ENCODE measurements at regions not wholly inside any gene's neighbourhood (a gene's known extent, or its start where the extent isn't known, plus 50 kb on each side); places are given as distances from the start of the nearest gene placed in this dataset.

DNA sequence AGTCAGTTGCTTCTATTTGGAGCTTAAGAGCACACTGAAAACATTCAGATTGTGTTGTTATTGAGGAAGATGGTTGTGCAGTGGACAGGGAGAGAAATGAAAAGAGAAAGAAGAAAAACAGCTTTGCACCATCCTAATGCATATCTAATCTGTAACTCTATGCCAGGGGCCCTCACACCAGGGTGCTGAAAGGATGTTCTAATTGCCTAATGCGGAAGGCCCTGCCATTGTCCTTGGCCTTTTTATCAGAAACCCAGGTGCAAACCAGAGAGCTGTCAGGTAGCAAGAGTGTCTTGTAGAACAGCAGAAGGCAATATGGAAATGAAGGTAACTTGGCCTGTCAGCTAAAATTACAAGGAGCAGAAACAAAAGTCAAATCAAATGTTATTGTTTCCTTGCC, 384.5 kb upstream of the PIK3R1 start:
- ATAC-seq (no peak), DNase-seq (no peak)
- H3K27me3 Mint-ChIP-seq (ENCODE audit: low read depth): peaks cover 4% of the 10 kb centered on the region
- no peak overlapping the region for H3K4me3 Mint-ChIP-seq
- H3K9me3 Mint-ChIP-seq: no peaks in the 10 kb centered on the region
- H3K36me3 Mint-ChIP-seq (ENCODE audit: insufficient read depth): no peaks in the 10 kb centered on the region
- no peaks in the 10 kb centered on the region for H3K4me1 Mint-ChIP-seq (ENCODE audit: low read depth)

DNA sequence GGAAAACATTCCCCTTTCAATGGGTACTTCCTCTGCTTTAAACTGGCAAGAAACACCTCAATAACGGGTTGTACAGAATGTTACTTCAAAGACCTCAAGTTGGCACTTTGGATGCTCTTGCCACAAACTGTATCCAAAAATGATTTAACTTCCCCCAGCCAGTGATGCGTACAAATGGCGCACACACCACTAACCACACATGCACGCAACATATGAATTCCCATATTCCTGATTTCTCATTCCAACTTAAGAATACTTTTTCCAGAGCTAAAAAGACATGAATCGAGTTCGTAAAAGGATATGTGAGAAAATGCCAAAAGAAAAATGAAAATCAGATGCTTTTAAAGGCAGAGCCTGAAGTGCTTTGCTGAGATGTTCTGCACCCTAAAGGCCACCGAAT, 388.0 kb upstream of the PIK3R1 start:
- H3K9me3 Mint-ChIP-seq: no peaks in the 10 kb centered on the region
- no peaks in the 10 kb centered on the region for H3K4me1 Mint-ChIP-seq (ENCODE audit: low read depth)
- DNase-seq (no peak), ATAC-seq (no peak)
- H3K4me3 Mint-ChIP-seq: no peak overlapping the region
- no peaks in the 10 kb centered on the region for H3K36me3 Mint-ChIP-seq (ENCODE audit: insufficient read depth)
- H3K27me3 Mint-ChIP-seq (ENCODE audit: low read depth): no peaks in the 10 kb centered on the region

DNA sequence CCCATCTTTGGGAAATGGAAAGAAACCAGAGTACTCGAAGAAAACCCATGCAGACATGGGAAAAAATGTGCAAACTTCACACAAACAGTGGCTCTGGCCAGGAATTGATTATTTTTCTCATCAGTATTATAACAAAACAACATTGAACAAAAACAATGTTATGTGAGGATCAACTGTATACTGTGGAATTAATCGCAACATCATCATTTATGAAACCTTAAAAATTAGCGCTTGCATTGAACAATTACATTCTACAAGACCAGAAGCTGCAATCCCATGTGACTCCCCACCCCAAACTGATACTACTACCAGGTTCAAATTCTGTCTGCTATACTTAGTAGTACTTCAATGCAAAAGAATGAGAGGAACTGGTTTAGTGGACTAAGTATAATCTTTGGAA, 390.7 kb upstream of the PIK3R1 start:
- Mint-ChIP-seq H3K4me1 (ENCODE audit: low read depth) (no peaks in the 10 kb centered on the region), H3K36me3 (ENCODE audit: insufficient read depth) (no peaks in the 10 kb centered on the region), H3K4me3 (no peak overlapping the region), H3K9me3 (peaks cover 6% of the 10 kb centered on the region), H3K27me3 (ENCODE audit: low read depth) (no peaks in the 10 kb centered on the region)
- no peak for DNase-seq
- ATAC-seq: no peak

DNA sequence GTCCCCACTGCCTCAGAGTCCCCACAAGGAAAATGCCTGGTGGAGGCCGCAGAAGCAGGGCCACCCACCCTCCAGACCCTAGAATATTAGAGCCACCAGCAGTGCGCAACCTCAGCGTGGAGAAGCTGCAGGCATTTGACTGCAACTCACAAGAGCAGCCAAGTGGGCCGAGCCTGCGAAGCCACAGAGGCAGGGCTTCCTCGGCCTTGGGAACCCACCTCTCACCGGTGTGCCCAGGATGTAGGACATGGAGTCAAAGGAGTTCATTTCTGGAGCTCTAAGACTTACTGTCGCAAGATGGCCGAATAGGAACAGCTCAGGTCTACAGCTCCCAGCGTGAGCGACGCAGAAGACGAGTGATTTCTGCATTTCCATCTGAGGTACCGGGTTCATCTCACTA, 397.9 kb upstream of the PIK3R1 start:
- Mint-ChIP-seq H3K4me1 (ENCODE audit: low read depth) (no peaks in the 10 kb centered on the region), H3K36me3 (ENCODE audit: insufficient read depth) (no peaks in the 10 kb centered on the region), H3K27me3 (ENCODE audit: low read depth) (no peaks in the 10 kb centered on the region), H3K9me3 (peaks cover 6% of the 10 kb centered on the region), H3K4me3 (no peak overlapping the region)
- DNase-seq (no peak), ATAC-seq (no peak)

DNA sequence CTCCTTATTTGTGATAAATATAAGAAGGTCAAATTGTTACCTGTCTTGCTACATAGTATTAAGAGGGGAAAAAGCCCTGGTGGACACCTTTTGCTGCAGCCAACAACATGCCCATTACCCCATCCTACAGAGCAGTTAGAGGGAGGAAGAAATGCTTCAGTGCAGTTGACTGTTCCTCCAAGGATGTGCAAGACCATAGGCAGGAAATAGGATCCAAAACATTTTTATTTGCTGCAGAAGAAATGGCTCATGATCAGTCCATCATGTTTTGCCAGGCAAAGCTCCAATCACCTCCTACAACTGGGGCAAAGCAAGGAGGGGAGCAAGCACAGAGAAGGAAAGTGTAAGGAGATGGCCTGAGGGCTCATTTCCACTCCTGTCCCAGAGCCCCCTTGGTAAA, 399.1 kb upstream of the PIK3R1 start:
- ATAC-seq: no peak
- DNase-seq: no peak
- Mint-ChIP-seq H3K9me3 (peaks cover 6% of the 10 kb centered on the region), H3K36me3 (ENCODE audit: insufficient read depth) (no peaks in the 10 kb centered on the region), H3K4me1 (ENCODE audit: low read depth) (no peaks in the 10 kb centered on the region), H3K4me3 (no peak overlapping the region), H3K27me3 (ENCODE audit: low read depth) (no peaks in the 10 kb centered on the region)

DNA sequence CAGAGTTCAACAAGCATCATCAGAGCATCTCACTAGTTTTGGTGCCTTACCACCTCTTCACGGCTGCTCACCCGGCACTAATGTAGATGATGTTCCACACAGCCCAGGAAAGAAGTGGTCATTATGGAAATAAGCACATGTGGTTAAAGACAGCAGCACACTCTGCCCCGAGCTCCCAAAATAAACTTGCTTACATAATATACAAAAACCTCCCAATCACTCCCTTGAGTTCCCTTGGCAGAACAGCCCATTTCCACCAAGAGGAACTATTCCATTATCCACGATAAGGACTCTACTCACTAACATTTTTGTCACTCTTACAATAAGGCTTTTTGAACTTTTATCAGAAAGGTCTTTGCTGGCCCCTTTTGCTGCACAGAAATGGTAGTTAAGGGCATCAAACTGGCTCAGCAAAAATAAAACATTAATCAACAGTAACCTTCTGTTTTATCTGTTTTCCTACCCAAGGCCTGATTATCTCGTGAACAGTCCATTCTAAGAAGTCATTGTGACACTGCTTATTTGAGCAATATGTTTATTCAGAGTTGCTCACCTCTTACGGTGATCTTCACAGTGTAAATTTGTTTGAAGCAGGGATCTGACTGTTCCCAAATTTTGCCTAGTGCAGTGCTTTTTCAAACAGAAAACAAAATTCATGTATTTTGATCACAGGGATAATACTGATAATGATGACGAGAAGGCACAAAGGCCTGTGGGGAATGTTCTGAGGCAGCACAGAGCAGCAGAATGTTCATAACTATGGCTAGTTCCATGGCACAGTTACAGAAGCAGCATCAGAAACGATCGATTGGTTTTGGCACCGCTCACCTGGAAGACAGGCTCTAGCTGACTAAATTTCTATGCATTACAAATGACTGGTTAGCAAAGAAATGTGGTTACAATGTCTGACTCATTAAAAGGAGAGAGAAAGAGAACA, 399.8 kb upstream of the PIK3R1 start:
- Mint-ChIP-seq H3K36me3 (ENCODE audit: insufficient read depth) (no peaks in the 10 kb centered on the region), H3K4me1 (ENCODE audit: low read depth) (no peaks in the 10 kb centered on the region), H3K9me3 (peaks cover under 1% of the 10 kb centered on the region), H3K27me3 (ENCODE audit: low read depth) (no peaks in the 10 kb centered on the region), H3K4me3 (no peak overlapping the region)
- no peak for DNase-seq
- no peak for ATAC-seq

DNA sequence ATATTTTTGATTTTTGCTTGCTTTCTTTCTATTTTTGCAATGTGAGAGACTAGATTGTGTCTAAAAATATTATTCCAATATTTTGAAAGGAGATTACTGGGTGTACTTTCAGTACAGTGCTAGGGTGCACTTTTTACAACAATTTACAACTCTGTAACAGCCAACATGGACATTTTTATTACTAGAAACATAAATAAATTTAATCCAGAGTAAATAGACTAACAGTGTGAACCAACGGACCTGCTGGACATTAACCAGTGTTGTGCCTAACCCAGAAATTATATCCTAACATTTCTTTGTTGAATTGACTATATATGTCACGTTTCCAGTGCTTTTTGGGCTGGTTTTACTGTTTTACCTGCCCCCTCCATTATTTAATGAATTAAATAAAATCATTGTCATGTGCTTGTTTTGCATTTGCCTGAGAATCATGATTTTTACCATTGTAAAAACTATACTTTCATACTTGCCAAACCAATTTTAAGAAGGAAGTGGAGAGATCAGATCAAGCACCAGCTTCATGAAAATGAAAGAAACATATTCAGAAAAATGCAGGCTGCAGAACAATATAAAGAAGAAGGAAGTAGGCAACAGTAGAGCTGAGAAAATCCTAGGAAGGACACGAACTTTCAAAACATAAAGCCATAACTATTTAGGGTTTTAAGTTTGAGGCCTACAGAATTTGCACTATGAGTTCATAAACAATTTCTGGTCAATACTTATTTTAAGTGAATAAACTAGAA, 400.8 kb upstream of the PIK3R1 start:
- Mint-ChIP-seq H3K9me3 (no peaks in the 10 kb centered on the region), H3K36me3 (ENCODE audit: insufficient read depth) (no peaks in the 10 kb centered on the region), H3K4me1 (ENCODE audit: low read depth) (no peaks in the 10 kb centered on the region), H3K4me3 (no peak overlapping the region), H3K27me3 (ENCODE audit: low read depth) (no peaks in the 10 kb centered on the region)
- DNase-seq (no peak), ATAC-seq (no peak)

DNA sequence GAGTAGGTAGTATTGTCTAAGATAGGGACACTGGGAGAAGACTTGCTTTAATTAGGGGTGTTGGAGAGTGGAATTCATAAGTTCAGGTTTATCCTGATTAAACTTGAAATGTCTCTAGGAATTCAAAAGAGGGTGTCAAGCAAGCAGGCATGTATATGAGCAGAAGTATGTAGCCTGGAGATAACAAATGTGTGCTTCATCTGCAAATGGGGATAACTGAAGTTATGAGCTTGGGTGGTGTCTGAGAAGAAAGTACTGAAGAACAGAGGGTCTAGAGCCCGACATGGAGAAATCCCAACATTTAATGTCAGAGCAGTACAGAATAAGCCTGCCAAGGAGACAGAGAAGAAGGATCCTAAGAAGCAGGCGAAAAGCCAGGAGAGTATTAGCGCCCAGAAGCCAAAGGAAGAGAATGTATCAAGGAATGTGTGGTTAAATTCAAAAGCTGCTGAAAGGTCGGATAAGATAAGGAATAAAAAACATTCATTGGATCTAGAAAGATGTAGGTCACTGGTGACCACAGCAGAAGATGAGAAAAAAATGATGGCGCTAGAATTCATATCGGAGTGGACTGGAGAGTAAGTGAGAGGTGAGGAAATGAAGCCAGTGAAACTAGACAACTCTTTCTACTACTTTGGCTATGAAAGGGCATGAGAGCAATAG, 401.5 kb upstream of the PIK3R1 start:
- DNase-seq (no peak), ATAC-seq (no peak)
- H3K9me3 Mint-ChIP-seq: no peaks in the 10 kb centered on the region
- H3K4me1 Mint-ChIP-seq (ENCODE audit: low read depth): no peaks in the 10 kb centered on the region
- no peaks in the 10 kb centered on the region for H3K36me3 Mint-ChIP-seq (ENCODE audit: insufficient read depth)
- H3K27me3 Mint-ChIP-seq (ENCODE audit: low read depth): no peaks in the 10 kb centered on the region
- no peak overlapping the region for H3K4me3 Mint-ChIP-seq

DNA sequence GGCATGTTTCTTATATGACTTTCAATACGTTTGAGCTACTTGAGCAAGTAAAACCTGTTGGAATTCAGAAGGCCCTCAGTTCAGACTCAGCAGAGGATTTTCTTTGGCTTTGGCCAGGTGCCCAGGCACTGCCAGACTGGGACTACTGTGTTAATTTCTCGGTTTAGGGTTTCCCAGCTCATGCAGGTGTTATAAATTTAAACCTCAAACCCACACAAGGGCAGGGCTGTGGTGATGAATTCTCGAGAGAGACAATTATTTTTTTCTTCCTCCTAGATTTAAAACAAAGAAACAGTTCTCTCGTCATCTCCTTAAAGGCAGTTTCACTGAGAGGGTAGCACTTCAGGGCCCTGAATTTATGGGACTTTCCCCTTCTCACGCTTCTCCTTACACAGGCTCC, 406.0 kb upstream of the PIK3R1 start:
- no peak for ATAC-seq
- Mint-ChIP-seq H3K36me3 (ENCODE audit: insufficient read depth) (no peaks in the 10 kb centered on the region), H3K4me1 (ENCODE audit: low read depth) (no peaks in the 10 kb centered on the region), H3K27me3 (ENCODE audit: low read depth) (no peaks in the 10 kb centered on the region), H3K4me3 (no peak overlapping the region), H3K9me3 (no peaks in the 10 kb centered on the region)
- no peak for DNase-seq

DNA sequence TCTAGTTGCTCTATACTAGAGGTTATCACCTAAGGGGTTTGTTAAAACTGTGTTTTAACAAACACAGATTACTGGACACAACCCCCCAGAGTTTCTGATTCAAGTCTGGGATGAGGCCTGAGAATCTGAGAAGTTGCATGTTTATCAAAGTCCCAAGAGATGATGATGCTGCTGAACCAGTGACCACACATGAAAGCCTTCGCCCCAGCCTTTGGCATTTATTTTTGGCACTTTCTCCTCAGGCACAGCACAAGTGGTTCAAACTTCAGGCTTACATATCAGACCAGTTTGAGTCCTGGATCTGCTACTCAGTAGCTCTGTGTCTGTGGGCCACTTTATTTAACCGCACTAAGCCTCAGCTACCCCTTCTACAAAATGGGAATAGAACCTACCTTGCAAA, 407.2 kb upstream of the PIK3R1 start:
- Mint-ChIP-seq H3K36me3 (ENCODE audit: insufficient read depth) (no peaks in the 10 kb centered on the region), H3K4me3 (no peak overlapping the region), H3K4me1 (ENCODE audit: low read depth) (no peaks in the 10 kb centered on the region), H3K9me3 (no peaks in the 10 kb centered on the region), H3K27me3 (ENCODE audit: low read depth) (no peaks in the 10 kb centered on the region)
- DNase-seq (no peak), ATAC-seq (no peak)

DNA sequence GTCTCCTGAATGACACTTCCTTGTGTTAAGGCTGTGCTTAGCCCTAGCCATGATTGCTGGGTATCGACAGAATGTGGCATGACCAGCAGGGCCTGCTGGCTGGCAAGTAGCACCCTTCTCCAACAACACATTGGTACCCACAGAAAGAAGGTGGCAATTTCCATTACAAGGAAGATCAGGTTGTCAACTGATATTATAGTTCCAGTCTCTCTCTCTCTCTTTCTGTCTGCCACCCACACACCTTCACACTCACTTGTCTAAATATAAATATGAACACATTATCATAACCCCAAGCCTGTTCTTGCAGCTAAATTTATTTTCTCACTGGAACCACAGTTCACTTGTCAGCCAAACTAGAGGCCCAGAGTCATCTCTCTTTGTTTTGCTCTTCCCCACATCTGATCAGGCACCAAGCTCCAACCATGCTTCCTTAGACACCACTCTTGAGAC, 408.1 kb upstream of the PIK3R1 start:
- no peaks in the 10 kb centered on the region for H3K27me3 Mint-ChIP-seq (ENCODE audit: low read depth)
- H3K36me3 Mint-ChIP-seq (ENCODE audit: insufficient read depth): no peaks in the 10 kb centered on the region
- no peak overlapping the region for H3K4me3 Mint-ChIP-seq
- DNase-seq (no peak), ATAC-seq (no peak)
- no peaks in the 10 kb centered on the region for H3K9me3 Mint-ChIP-seq
- no peaks in the 10 kb centered on the region for H3K4me1 Mint-ChIP-seq (ENCODE audit: low read depth)

DNA sequence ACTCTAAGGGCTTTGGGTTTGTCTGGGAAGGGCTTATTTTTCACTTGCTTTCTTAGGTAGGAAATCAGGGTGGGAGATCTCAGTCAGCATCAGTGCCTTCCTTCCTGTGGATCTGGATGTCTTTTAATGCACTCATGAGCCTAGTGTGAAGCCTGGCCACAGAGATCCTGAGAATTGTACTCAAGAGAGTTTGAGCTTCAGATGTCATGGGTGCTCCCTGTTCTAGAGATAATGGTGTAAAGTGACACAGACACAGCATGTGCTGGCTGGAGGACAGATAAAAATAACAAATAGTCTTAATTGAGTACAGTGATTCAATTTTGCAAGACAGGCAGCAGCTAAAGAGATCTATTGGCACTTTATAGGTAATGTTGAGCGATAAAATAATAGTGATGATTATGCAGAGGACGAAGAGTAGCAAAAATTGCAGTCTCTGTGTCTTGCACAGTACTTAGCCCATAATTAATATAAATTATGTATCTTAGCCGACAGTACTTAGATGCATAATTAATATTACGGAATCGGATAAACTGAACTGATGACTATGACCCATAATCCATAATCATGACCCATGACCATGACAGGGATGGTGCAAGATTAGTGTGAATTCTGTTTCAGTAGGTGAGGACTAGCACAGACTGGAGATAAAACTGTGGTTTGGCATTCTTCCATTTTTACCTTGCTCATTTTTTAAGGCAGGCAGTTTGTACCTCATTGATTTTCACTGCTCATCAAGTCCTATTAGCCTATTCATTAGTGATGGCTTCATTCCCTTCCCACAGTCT, 408.7 kb upstream of the PIK3R1 start:
- H3K4me3 Mint-ChIP-seq: no peak overlapping the region
- ATAC-seq: no peak
- no peak for DNase-seq
- H3K27me3 Mint-ChIP-seq (ENCODE audit: low read depth): no peaks in the 10 kb centered on the region
- no peaks in the 10 kb centered on the region for H3K36me3 Mint-ChIP-seq (ENCODE audit: insufficient read depth)
- no peaks in the 10 kb centered on the region for H3K4me1 Mint-ChIP-seq (ENCODE audit: low read depth)
- H3K9me3 Mint-ChIP-seq: no peaks in the 10 kb centered on the region

DNA sequence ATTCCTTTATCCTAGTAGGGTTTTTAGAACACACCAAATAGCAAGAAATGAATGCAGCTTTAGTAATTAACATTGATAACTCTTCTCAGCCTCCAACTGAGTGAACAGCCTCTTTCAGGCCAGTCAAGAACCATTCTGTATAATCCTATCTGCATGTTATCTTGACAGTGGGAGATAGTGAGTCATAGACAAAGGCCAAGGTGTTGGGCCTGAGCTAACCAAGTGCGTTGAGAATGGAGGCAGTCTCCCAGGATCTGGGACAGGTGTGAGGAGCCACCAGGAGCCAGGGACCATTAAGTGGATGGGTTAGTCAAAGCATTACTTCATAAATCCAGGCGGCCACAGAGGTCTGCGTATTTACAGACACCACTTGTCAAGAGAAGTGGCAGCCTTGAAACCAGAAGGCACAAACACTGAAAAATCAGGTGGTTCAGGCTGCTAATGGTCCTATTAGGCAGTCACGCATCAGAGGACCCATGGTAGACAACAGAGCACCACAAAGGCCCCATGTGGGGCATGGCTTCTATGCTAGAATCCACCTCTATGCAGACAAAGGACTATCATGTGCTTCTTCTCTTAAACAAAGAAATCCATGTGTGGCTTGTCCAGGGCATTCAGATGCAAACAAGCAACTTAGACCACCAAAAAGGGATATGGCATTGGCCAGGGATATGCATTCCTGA, 409.7 kb upstream of the PIK3R1 start:
- no peak for DNase-seq
- Mint-ChIP-seq H3K4me1 (ENCODE audit: low read depth) (no peaks in the 10 kb centered on the region), H3K36me3 (ENCODE audit: insufficient read depth) (no peaks in the 10 kb centered on the region), H3K9me3 (no peaks in the 10 kb centered on the region), H3K27me3 (ENCODE audit: low read depth) (no peaks in the 10 kb centered on the region), H3K4me3 (no peak overlapping the region)
- ATAC-seq: no peak

DNA sequence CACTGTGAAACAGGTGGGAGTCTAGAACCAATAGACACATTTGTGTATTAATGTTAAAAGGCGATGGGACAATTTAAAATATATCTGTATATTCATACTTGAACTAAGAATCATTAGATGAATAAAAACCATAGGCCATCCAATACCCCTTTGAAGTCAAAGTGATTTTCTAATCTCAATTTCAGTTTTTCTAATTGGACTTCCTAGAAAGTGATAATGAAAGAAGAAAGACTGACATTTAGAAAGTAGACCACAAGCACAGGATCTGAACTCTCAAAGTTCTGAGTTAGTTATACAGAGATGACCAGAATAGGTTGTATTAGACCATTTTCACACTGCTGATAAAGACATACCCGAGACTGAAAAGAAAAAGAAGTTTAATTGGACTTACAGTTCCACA, 412.8 kb upstream of the PIK3R1 start:
- Mint-ChIP-seq H3K4me3 (no peak overlapping the region), H3K36me3 (ENCODE audit: insufficient read depth) (no peaks in the 10 kb centered on the region), H3K4me1 (ENCODE audit: low read depth) (no peaks in the 10 kb centered on the region), H3K27me3 (ENCODE audit: low read depth) (no peaks in the 10 kb centered on the region), H3K9me3 (peaks cover 7% of the 10 kb centered on the region)
- DNase-seq (no peak), ATAC-seq (no peak)

All from activated T-cell treated with anti-CD3 and anti-CD28 coated beads, Interleukin-2, amount 50 U/mL, for 4 hours (primary cell).